ENCODE measurements at regions not wholly inside any gene's neighbourhood (a gene's known extent, or its start where the extent isn't known, plus 50 kb on each side); places are given as distances from the start of the nearest gene placed in this dataset.

DNA sequence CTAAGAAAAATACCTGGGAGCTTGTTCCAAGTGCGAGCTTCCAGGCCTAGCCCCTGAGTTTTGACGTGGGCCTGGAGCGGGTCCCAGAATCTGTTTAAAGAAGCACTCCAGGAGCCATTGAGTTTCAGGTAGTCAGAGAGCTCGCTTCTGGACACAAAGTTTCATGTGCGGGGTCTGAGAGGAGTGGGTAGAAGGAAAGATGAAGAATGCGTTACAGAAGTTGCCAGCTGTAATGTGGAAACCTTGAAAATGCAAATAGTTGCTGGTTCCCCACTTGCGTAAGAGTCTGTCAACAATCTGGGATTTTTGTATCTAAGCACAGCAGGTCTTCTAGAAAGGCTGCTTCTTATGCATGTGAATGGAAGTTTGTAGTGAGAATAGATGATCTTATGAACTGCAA lies 77.5 kb upstream of the CLCN4 start (continued):
- TF ChIP-seq, protein P1, sequence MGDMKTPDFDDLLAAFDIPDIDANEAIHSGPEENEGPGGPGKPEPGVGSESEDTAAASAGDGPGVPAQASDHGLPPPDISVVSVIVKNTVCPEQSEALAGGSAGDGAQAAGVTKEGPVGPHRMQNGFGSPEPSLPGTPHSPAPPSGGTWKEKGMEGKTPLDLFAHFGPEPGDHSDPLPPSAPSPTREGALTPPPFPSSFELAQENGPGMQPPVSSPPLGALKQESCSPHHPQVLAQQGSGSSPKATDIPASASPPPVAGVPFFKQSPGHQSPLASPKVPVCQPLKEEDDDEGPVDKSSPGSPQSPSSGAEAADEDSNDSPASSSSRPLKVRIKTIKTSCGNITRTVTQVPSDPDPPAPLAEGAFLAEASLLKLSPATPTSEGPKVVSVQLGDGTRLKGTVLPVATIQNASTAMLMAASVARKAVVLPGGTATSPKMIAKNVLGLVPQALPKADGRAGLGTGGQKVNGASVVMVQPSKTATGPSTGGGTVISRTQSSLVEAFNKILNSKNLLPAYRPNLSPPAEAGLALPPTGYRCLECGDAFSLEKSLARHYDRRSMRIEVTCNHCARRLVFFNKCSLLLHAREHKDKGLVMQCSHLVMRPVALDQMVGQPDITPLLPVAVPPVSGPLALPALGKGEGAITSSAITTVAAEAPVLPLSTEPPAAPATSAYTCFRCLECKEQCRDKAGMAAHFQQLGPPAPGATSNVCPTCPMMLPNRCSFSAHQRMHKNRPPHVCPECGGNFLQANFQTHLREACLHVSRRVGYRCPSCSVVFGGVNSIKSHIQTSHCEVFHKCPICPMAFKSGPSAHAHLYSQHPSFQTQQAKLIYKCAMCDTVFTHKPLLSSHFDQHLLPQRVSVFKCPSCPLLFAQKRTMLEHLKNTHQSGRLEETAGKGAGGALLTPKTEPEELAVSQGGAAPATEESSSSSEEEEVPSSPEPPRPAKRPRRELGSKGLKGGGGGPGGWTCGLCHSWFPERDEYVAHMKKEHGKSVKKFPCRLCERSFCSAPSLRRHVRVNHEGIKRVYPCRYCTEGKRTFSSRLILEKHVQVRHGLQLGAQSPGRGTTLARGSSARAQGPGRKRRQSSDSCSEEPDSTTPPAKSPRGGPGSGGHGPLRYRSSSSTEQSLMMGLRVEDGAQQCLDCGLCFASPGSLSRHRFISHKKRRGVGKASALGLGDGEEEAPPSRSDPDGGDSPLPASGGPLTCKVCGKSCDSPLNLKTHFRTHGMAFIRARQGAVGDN (IDR thresholded peaks at IDR 0.05), result no peak
- no peak for TF ChIP-seq KDM1A (IDR thresholded peaks at IDR 0.05; ENCODE audit: borderline replicate concordance)
- TF ChIP-seq MEF2A (IDR thresholded peaks at IDR 0.05; ENCODE audit: insufficient read depth, low read depth, low read length), result no peak

DNA sequence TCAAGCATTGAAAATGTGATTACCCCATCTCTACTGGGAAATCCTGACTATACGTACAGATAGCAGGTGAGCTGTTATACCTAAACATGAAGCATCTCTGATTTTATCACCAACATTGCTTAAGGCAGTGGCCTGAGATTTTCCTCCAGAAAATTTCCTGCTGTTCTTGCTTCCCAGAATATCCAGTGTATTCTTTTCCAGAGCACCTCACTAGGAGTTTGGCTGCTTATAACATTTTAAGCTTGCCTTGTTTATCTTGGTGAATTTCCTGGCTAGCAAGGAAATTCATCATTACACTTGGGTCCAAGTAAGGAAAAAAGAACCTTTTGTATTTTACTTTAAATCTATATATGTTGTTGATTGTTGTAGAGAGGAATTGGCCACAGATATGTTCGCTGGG lies 73.0 kb upstream of the CLCN4 start:
- SMC1A ChIA-PET (ENCODE audit: uncharacterized antibody, unreplicated experiment), result interaction anchor here (0.7 to 8.2 kb wide), 17 partner anchors 12 to 106 kb away, joined by 3 to 206 read pairs (median 8); no protein-coding TSS in a partner anchor
- no TSS peak for BruUV-seq (replicated peaks)
- CTCF ChIA-PET, result interaction anchor here (0.8 to 7.7 kb wide), 17 partner anchors 9 to 87 kb away, joined by 3 to 68 read pairs (median 7); no protein-coding TSS in a partner anchor
- DNase-seq (ENCODE audit: low read depth, low spot score), result no peak
- WGBS (ENCODE audit: insufficient coverage, insufficient replicate concordance, low lambda C conversion rate, missing lambda C conversion rate), result 73% methylated on average over 2 of the region's 2 CpGs
- no peak overlapping the region for H3K9ac ChIP-seq (ENCODE audit: control insufficient read depth, insufficient read depth, low read length)
- H3K27ac ChIP-seq (ENCODE audit: control insufficient read depth, insufficient read depth), result peak overlapping the region; percentile 73; the same call in 1 of the 2 replicates
- no peaks in the 10 kb centered on the region for H3K27me3 ChIP-seq (replicated peaks in 1 of 2; ENCODE audit: control insufficient read depth in 2 of 2, insufficient read depth in 2 of 2, low read length in 1 of 2)
- H3K4me3 ChIP-seq, result no peak overlapping the region
- RAD21 ChIA-PET (ENCODE audit: unreplicated experiment), result interaction anchor here (0.6 to 6.3 kb wide), 20 partner anchors 12 to 85 kb away, joined by 3 to 90 read pairs (median 8); no protein-coding TSS in a partner anchor
- ATAC-seq, result no peak
- H3K9me3 ChIP-seq (replicated peaks; ENCODE audit: control insufficient read depth, insufficient read depth, low read length), result no peaks in the 10 kb centered on the region
- H2AFZ ChIP-seq (ENCODE audit: control insufficient read depth, low read depth, low read length), result no peak overlapping the region
- H3K4me2 ChIP-seq (ENCODE audit: control insufficient read depth, insufficient read depth), result no peak overlapping the region
- H3K4me1 ChIP-seq (ENCODE audit: control insufficient read depth, insufficient read depth, low read length), result peaks cover 21% of the 10 kb centered on the region
- in situ Hi-C loops (cut with MboI) (no loop called here), intact Hi-C loops (cut with micrococcal nuclease; ENCODE audit: unreplicated experiment) (loop anchor here (1.0 to 2.0 kb wide), 6 partner anchors 14 to 87 kb away; no protein-coding TSS in a partner anchor)
- POLR2A ChIA-PET, result interaction anchor here (0.8 to 4.6 kb wide), 13 partner anchors 8 to 87 kb away, joined by 3 to 68 read pairs (median 6); no protein-coding TSS in a partner anchor
- TF ChIP-seq NR2F1 (conservative IDR thresholded peaks at IDR 0.05) (no peak), SUPT20H (IDR thresholded peaks at IDR 0.05; ENCODE audit: borderline replicate concordance, control insufficient read depth, low read depth, low read length) (no peak), USF1 (IDR thresholded peaks at IDR 0.05; ENCODE audit: borderline replicate concordance, extremely low read length, insufficient read depth, low read depth, low read length) (no peak), ZBTB40 (IDR thresholded peaks at IDR 0.05; ENCODE audit: borderline replicate concordance) (no peak), HDAC2 (IDR thresholded peaks at IDR 0.05) (no peak), ZZZ3 (IDR thresholded peaks at IDR 0.05; ENCODE audit: control insufficient read depth, insufficient read length, low read depth) (no peak), NR2C1 (IDR thresholded peaks at IDR 0.05) (no peak), TCF7 (IDR thresholded peaks at IDR 0.05; ENCODE audit: borderline replicate concordance) (no peak), RB1 (IDR thresholded peaks at IDR 0.05; ENCODE audit: borderline replicate concordance) (no peak), IKZF1 (conservative IDR thresholded peaks at IDR 0.05) (no peak)
- H4K20me1 ChIP-seq (ENCODE audit: control insufficient read depth, insufficient read depth), result no peaks in the 10 kb centered on the region
- no peaks in the 10 kb centered on the region for H3K79me2 ChIP-seq (ENCODE audit: control insufficient read depth, insufficient read depth, low read length)
- no peak for FAIRE-seq
- H3K36me3 ChIP-seq (ENCODE audit: control insufficient read depth in 2 of 2, insufficient read depth in 2 of 2, low read length in 1 of 2), result no peaks in the 10 kb centered on the region; a peak in 1 of 4 replicates

Data from GM12878 (cell line).